WTC11 (cell line): ENCODE measurements at regions not wholly inside any gene's neighbourhood (a gene's known extent, or its start where the extent isn't known, plus 50 kb on each side); places are given as distances from the start of the nearest gene placed in this dataset.

Experiments
- ATF1 ChIP-seq: sonication (generic); formaldehyde crosslinking; IDR thresholded peaks from 2 replicates; pipeline ENCODE4 v1.8.1; 2023; ENCODE audit warnings: mild to moderate bottlenecking, moderate library complexity, missing genetic modification reagents
- ELF4 ChIP-seq: sonication (generic); formaldehyde crosslinking; IDR thresholded peaks from 2 replicates; pipeline ENCODE4 v1.8.1; 2022; ENCODE audit warnings: low read depth, mild to moderate bottlenecking, moderate library complexity, missing genetic modification reagents
- EMX1 ChIP-seq: fragments of 250-450 bp; sonication (Bioruptor Pico); IDR thresholded peaks from 2 replicates; pipeline ENCODE4 v1.8.0; 2021; ENCODE audit warnings: mild to moderate bottlenecking
- FOXP1 ChIP-seq: sonication (generic); formaldehyde crosslinking; IDR thresholded peaks from 2 replicates; pipeline ENCODE4 v1.8.0; 2022; ENCODE audit warnings: missing genetic modification reagents, mild to moderate bottlenecking, moderate library complexity, borderline replicate concordance
- GRHL2 ChIP-seq: fragments of 250-450 bp; sonication (Bioruptor Pico); IDR thresholded peaks from 2 replicates; pipeline ENCODE4 v1.8.0; 2022; ENCODE audit warnings: mild to moderate bottlenecking, moderate library complexity; ENCODE audit not compliant: insufficient replicate concordance, severe bottlenecking
- KAT7 ChIP-seq: sonication (generic); formaldehyde crosslinking; IDR thresholded peaks from 2 replicates; pipeline ENCODE4 v1.8.1; 2023; ENCODE audit warnings: missing genetic modification reagents, mild to moderate bottlenecking, borderline replicate concordance
- NR1H2 ChIP-seq: sonication (generic); formaldehyde crosslinking; IDR thresholded peaks from 2 replicates; pipeline ENCODE4 v1.9.0; 2021; ENCODE audit warnings: mild to moderate bottlenecking, moderate library complexity, missing genetic modification reagents
- NR3C1 ChIP-seq: sonication (generic); formaldehyde crosslinking; conservative IDR thresholded peaks from 2 replicates; pipeline ENCODE4 v1.8.1; 2023; ENCODE audit warnings: low read depth, mild to moderate bottlenecking, missing genetic modification reagents
- TCF7 ChIP-seq: sonication (generic); formaldehyde crosslinking; IDR thresholded peaks from 2 replicates; pipeline ENCODE4 v1.8.0; 2022; ENCODE audit warnings: mild to moderate bottlenecking, low read depth, missing genetic modification reagents, moderate library complexity
- ZNF671 ChIP-seq: fragments of 250-450 bp; sonication (Bioruptor Pico); IDR thresholded peaks from 2 replicates; pipeline ENCODE4 v1.8.0; 2021; ENCODE audit warnings: mild to moderate bottlenecking
- TF ChIP-seq, protein P1 (sequence below): fragments of 200-600 bp; IDR thresholded peaks from 2 replicates; pipeline ENCODE4 v1.8.0; 2022; ENCODE audit warnings: antibody characterized with exemption

DNA sequence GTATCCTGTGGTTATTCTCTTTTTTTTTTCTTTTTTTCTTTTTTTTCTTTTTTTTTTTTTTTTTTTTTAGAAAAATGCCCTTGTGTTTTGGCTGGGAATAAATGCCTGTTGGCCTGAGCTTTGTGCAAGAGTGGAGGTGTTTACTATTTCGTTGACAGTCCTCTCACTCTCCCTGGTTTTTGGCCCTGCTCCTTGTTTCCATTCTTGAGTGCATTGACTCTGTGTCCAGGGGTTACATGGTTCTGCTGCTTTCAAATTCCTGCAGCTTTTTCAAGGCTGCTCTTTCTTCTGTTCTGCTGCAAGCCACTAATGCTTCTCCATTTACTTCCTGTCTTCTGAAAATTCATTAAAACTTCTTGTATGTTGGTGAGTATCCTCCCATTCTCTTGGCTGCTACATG lies 59.7 kb upstream of the TBX20 start (continued):
- TF ChIP-seq ELF4 = no peak
- no peak for TF ChIP-seq EMX1 (CRISPR knock-in tag)
- TF ChIP-seq, protein P1, sequence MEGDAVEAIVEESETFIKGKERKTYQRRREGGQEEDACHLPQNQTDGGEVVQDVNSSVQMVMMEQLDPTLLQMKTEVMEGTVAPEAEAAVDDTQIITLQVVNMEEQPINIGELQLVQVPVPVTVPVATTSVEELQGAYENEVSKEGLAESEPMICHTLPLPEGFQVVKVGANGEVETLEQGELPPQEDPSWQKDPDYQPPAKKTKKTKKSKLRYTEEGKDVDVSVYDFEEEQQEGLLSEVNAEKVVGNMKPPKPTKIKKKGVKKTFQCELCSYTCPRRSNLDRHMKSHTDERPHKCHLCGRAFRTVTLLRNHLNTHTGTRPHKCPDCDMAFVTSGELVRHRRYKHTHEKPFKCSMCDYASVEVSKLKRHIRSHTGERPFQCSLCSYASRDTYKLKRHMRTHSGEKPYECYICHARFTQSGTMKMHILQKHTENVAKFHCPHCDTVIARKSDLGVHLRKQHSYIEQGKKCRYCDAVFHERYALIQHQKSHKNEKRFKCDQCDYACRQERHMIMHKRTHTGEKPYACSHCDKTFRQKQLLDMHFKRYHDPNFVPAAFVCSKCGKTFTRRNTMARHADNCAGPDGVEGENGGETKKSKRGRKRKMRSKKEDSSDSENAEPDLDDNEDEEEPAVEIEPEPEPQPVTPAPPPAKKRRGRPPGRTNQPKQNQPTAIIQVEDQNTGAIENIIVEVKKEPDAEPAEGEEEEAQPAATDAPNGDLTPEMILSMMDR = no peak
- TF ChIP-seq FOXP1 (CRISPR knock-in tag) = no peak
- TF ChIP-seq NR1H2 (CRISPR knock-in tag) = no peak
- no peak for TF ChIP-seq GRHL2 (CRISPR knock-in tag)
- no peak for TF ChIP-seq KAT7
- no peak for TF ChIP-seq ZNF671
- no peak for TF ChIP-seq TCF7 (CRISPR knock-in tag)
- TF ChIP-seq NR3C1 (CRISPR knock-in tag) = no peak
- no peak for TF ChIP-seq ATF1 (CRISPR knock-in tag)
- TF ChIP-seq, all 79 proteins: peak for 0
